Naive thymus-derived CD8-positive, alpha-beta T cell (primary cell): ENCODE measurements at regions not wholly inside any gene's neighbourhood (a gene's known extent, or its start where the extent isn't known, plus 50 kb on each side); places are given as distances from the start of the nearest gene placed in this dataset.
"Not testable (repeated sequence)": the region's sequence is repeated elsewhere in the genome, so short reads cannot be mapped to it uniquely, and the experiment has no call there.

ENCODE experiments used
- ATAC-seq, 2 donors: fragments of 150-1000 bp; cut with Tn5 transposase in 1 of 2; sonication (Bioruptor Pico), chemical (Tn5 transposase) in 1 of 2; 1 replicate in 1 of 2; 2 replicates in 1 of 2; pipeline ENCODE4 v1.10.0; 2021; ENCODE audit warnings: mild to moderate bottlenecking in 2 of 2, moderate library complexity in 2 of 2
- POLR2A ChIA-PET: fragments of 350-600 bp; sonication (Branson Sonifier 250); formaldehyde crosslinking; loops from one replicate; lab custom pipeline; 2021; ENCODE audit warnings: antibody characterized with exemption; lab: Charles Lee
- DNase-seq, 10 donors: peaks; one replicate each; pipeline versions ENCODE4 v3.0.0 to v3.0.0-alpha.2; 2020 to 2022
- H3K27ac Mint-ChIP-seq, 10 donors: one replicate each; pipeline ENCODE4 v1.8.0; 2020 to 2022; ENCODE audit warnings: mild to moderate bottlenecking in 10 of 10, mixed read lengths in 10 of 10, moderate library complexity in 4 of 10, inconsistent platforms in 1 of 10
- H3K27me3 Mint-ChIP-seq, 5 donors: one replicate each; pipeline ENCODE4 v1.8.0; 2021 to 2022; ENCODE audit warnings: mixed read lengths in 5 of 5
- H3K36me3 Mint-ChIP-seq, 3 donors: one replicate each; pipeline ENCODE4 v1.8.0; 2020 to 2022; ENCODE audit warnings: mixed read lengths in 3 of 3, mild to moderate bottlenecking in 2 of 3, inconsistent platforms in 1 of 3
- H3K4me1 Mint-ChIP-seq, 4 donors: one replicate each; pipeline ENCODE4 v1.8.0; 2021 to 2022; ENCODE audit warnings: mixed read lengths in 4 of 4
- H3K4me3 Mint-ChIP-seq, 10 donors: one replicate each; pipeline ENCODE4 v1.8.0; 2020 to 2022; ENCODE audit warnings: mild to moderate bottlenecking in 10 of 10, mixed read lengths in 10 of 10, moderate library complexity in 6 of 10, inconsistent platforms in 1 of 10
- H3K9me3 Mint-ChIP-seq, 9 donors: one replicate each; pipeline ENCODE4 v1.8.0; 2020 to 2022; ENCODE audit warnings: mixed read lengths in 9 of 9, mild to moderate bottlenecking in 3 of 9, inconsistent platforms in 1 of 9, moderate library complexity in 1 of 9

DNA sequence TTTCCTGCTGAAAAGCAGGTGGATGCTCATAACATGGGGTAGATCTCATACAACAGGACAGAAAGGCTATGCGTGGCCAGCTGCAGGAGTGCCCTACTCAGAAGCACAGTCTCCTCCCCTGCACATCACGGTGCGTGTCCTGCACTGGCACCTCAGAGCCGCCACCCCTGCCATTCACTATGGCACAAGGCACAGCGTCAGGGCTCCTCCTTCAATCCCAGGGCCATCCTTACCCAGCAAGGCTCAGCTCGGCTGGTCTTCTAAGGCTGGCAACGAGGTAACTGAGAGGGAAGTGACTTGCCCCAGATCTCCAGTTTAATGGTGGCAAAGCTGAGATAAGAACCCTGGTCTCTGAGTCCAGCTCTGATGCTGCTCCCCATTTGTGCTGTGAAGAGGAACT is 97.1 kb downstream of the CPN2 start:
- POLR2A ChIA-PET: no interaction called here
- peak overlapping the region in 3 of 10 donors; percentile 11 to 83 (median 66) for H3K27ac Mint-ChIP-seq
- H3K27me3 Mint-ChIP-seq: peaks cover 0 to 2% (median 0%) of the 10 kb centered on the region in 5 donors

DNA sequence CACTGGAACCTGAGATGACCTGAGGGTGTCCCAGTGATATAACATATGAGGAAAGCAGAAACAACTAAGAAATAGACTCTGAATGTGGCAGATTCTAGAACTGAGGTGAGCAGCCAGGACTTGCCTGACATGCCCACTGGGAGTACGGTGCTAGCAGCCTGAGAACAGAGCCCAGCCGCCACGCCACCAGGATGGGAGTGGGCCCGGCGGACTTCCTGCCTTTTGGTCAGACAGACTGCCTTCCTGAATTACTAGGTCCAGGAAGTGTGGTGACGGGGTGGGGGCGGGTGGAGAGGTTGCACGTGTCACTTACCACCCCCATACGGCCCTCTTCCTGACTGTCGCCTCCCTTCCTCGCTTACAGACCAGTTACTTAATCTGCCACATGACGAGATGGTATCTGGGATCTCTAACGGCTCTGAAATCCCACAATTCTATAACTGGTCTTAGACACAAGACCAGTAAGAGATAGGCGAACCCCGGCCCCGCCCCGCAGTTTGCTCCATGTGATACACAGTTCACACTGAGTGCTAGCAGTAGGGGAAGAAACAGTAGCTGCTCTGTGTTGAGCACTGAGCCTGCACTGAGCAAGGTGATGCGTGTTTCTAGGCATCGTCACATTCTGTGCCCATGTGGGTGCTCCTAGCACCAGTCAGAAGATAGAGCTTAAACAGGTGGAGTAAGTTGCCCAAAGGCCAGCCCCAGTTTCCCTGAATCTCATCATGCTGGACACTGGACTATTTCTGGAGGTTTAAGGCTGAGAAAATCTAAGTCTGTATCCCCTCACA is 95.7 kb downstream of the CPN2 start:
- Mint-ChIP-seq H3K27me3 (no peaks in the 10 kb centered on the region), H3K4me1 (peaks cover 13 to 25% (median 22%) of the 10 kb centered on the region in 4 donors), H3K36me3 (peaks cover 0 to 3% (median 0%) of the 10 kb centered on the region in 3 donors), H3K9me3 (peaks cover 0 to 9% (median 2%) of the 10 kb centered on the region in 9 donors), H3K27ac (peak overlapping the region; percentile 77 to 94 (median 89)), H3K4me3 (peak overlapping the region; percentile 68 to 87 (median 82))
- peak in 7 of 10 donors; percentile 13 to 36 (median 25) for DNase-seq
- POLR2A ChIA-PET: no interaction called here
- peak; percentile 89 to 91 for ATAC-seq

More for the DNA sequence above, 97.1 kb downstream of the CPN2 start:
- Mint-ChIP-seq H3K4me1 (peaks cover 13 to 25% (median 22%) of the 10 kb centered on the region in 4 donors), H3K4me3 (peak overlapping the region in 2 of 10 donors; percentile 11 to 12), H3K9me3 (peaks cover 0 to 9% (median 2%) of the 10 kb centered on the region in 9 donors), H3K36me3 (peaks cover 0 to 3% (median 0%) of the 10 kb centered on the region in 3 donors)
- ATAC-seq (no peak), DNase-seq (no peak)

GRCh38 chr3:194256040-194256945 is 94.8 kb downstream of the CPN2 start:
- ATAC-seq: no peak
- Mint-ChIP-seq H3K36me3 (peaks cover 0 to 3% (median 0%) of the 10 kb centered on the region in 3 donors), H3K4me3 (peak overlapping the region in 7 of 10 donors; percentile 20 to 87 (median 79)), H3K9me3 (peaks cover 0 to 9% (median 2%) of the 10 kb centered on the region in 9 donors), H3K27ac (peak overlapping the region; percentile 31 to 94 (median 86)), H3K27me3 (no peaks in the 10 kb centered on the region), H3K4me1 (peaks cover 13 to 25% (median 22%) of the 10 kb centered on the region in 4 donors)
- POLR2A ChIA-PET: no interaction called here
- DNase-seq: no peak

- H3K27me3 Mint-ChIP-seq: no peaks in the 10 kb centered on the region
- no peak for DNase-seq
- H3K4me1 Mint-ChIP-seq: peaks cover 13 to 25% (median 22%) of the 10 kb centered on the region in 4 donors
- no peak overlapping the region for H3K4me3 Mint-ChIP-seq
- POLR2A ChIA-PET: no interaction called here
- no peak for ATAC-seq
- peaks cover 0 to 3% (median 0%) of the 10 kb centered on the region in 3 donors for H3K36me3 Mint-ChIP-seq
- peaks cover 0 to 9% (median 2%) of the 10 kb centered on the region in 9 donors for H3K9me3 Mint-ChIP-seq
- peak overlapping the region in 2 of 10 donors; percentile 27 to 34 for H3K27ac Mint-ChIP-seq
These were observed 93.9 kb downstream of the CPN2 start for GRCh38 chr3:194257151-194257621.

DNA sequence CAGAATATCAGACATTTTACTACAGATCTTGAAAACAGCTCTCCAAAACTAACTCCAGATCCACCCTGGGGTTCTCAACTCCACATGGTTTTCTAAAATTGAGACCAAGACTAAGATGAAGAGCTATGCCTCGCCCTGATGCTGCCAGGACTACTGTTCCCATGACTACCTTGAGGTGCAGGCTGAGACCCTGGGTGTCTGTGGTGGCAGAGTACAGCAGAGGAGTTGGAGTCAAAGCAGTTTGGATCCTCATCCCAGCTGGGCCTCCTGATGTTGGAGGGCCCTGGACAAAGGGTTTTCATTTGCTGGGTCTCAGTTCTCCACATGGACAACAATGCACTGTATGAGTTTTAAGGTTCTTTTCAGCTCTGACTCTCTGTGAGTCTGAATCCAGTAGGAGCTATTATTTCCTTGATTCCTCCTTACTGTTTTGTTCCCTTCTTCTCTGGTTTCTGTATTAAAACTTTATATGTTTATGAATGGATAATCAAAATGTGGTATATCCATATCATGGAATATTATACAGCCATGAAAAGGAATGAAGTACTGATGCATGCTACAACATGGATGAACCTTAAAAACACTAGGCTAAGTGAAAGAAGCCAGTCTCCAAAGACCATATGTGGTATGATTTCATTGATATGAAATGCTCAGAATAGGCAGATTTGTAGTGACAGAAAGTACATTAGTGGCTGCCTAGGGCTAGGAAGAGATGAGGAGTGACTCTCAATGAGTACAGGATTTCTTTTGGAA is 93.0 kb downstream of the CPN2 start:
- Mint-ChIP-seq H3K36me3 (peaks cover 0 to 3% (median 0%) of the 10 kb centered on the region in 3 donors), H3K27ac (no peak overlapping the region), H3K9me3 (peaks cover 0 to 9% (median 2%) of the 10 kb centered on the region in 9 donors), H3K27me3 (no peaks in the 10 kb centered on the region), H3K4me1 (peaks cover 7 to 25% (median 22%) of the 10 kb centered on the region in 4 donors), H3K4me3 (no peak overlapping the region)
- POLR2A ChIA-PET: no interaction called here
- ATAC-seq: no peak
- DNase-seq: no peak

DNA sequence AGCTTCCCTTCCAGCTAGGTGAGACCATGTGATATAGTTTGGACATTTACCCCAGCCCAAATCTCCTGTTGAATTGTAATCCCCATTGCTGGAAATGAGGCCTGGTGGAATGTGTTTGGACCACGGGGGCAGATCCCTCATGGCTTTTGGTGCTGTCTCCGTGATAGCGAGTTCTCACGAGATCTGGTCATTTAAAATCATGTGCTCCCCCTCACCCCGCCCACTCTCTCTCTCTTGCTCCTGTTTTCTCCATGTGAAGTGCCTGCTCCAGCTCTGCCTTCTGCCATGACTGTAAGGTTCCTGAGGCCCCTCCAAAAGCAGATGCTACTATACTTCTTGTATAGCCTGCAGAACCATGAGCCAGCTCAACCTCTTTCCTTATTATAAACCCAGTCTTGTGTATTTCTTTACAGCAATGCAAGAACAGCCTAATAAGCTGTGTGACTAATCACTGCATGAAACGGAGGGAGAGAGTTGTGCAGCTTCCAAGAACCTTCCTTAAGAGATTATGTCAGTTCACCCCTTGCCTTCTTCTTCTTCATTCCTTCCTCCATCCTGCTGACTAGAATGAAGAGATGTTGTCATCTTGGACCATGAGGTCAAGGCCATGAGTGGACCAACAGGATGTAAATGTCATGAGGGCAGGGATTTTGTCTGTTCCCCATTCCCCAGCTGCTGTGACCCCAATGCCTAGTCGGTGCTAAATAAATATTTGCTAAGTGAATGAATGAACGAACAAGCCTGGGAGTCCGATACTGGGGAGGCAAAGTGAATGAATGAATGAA is 91.0 kb downstream of the CPN2 start:
- POLR2A ChIA-PET: no interaction called here
- DNase-seq: no peak
- Mint-ChIP-seq H3K9me3 (peaks cover 0 to 9% (median 2%) of the 10 kb centered on the region in 9 donors), H3K27me3 (no peaks in the 10 kb centered on the region), H3K4me1 (peaks cover 4 to 17% (median 10%) of the 10 kb centered on the region in 4 donors), H3K27ac (no peak overlapping the region), H3K36me3 (peaks cover 0 to 3% (median 0%) of the 10 kb centered on the region in 3 donors), H3K4me3 (no peak overlapping the region)
- ATAC-seq: no peak

- ATAC-seq (no peak), DNase-seq (no peak)
- H3K27me3 Mint-ChIP-seq: peaks cover 0 to 9% (median under 1%) of the 10 kb centered on the region in 5 donors
- no peak overlapping the region for H3K4me3 Mint-ChIP-seq
- peaks cover 0 to 9% (median 2%) of the 10 kb centered on the region in 9 donors for H3K9me3 Mint-ChIP-seq
- POLR2A ChIA-PET: no interaction called here
- H3K27ac Mint-ChIP-seq: no peak overlapping the region
- H3K4me1 Mint-ChIP-seq: peaks cover 2 to 9% (median 6%) of the 10 kb centered on the region in 4 donors
- peaks cover 0 to 3% (median 0%) of the 10 kb centered on the region in 3 donors for H3K36me3 Mint-ChIP-seq
These were observed 89.5 kb downstream of the CPN2 start for GRCh38 chr3:194261581-194262063.

GRCh38 chr3:194262176-194262924 is 88.8 kb downstream of the CPN2 start:
- Mint-ChIP-seq H3K9me3 (peaks cover 0 to 9% (median 2%) of the 10 kb centered on the region in 9 donors), H3K4me3 (no peak overlapping the region), H3K27me3 (peaks cover 0 to 9% (median 4%) of the 10 kb centered on the region in 5 donors), H3K4me1 (peaks cover 2 to 9% (median 4%) of the 10 kb centered on the region in 4 donors), H3K27ac (peak overlapping the region in 1 of 10 donors; percentile 27), H3K36me3 (peaks cover 0 to 3% (median 0%) of the 10 kb centered on the region in 3 donors)
- POLR2A ChIA-PET: no interaction called here
- no peak for DNase-seq
- no peak for ATAC-seq

DNA sequence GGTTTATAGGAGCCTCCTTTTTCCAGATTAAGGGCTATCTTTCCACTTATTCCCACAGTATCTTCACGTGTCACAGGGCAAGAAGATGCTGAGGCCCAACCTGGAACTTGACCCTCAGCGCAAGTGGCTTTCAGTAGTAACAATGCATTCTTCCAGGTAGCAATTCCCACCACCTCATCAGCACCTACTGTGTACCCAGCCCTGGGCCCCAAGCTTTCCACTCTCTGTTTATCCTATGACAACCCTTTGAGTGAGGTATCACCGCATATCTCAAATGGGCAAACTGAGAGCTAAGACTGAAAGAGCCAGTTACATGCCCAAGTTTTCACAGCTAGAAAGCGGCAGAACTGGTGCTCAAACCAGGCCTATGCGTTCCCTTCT is 88.2 kb downstream of the CPN2 start:
- Mint-ChIP-seq H3K27ac (peak overlapping the region in 1 of 10 donors; percentile 7), H3K36me3 (peaks cover 0 to 3% (median 0%) of the 10 kb centered on the region in 3 donors), H3K9me3 (peaks cover 0 to 7% (median 0%) of the 10 kb centered on the region in 9 donors), H3K4me1 (peaks cover 2 to 9% (median 4%) of the 10 kb centered on the region in 4 donors), H3K27me3 (peaks cover 0 to 9% (median 6%) of the 10 kb centered on the region in 5 donors), H3K4me3 (no peak overlapping the region)
- ATAC-seq (no peak), DNase-seq (no peak)
- POLR2A ChIA-PET: no interaction called here

DNA sequence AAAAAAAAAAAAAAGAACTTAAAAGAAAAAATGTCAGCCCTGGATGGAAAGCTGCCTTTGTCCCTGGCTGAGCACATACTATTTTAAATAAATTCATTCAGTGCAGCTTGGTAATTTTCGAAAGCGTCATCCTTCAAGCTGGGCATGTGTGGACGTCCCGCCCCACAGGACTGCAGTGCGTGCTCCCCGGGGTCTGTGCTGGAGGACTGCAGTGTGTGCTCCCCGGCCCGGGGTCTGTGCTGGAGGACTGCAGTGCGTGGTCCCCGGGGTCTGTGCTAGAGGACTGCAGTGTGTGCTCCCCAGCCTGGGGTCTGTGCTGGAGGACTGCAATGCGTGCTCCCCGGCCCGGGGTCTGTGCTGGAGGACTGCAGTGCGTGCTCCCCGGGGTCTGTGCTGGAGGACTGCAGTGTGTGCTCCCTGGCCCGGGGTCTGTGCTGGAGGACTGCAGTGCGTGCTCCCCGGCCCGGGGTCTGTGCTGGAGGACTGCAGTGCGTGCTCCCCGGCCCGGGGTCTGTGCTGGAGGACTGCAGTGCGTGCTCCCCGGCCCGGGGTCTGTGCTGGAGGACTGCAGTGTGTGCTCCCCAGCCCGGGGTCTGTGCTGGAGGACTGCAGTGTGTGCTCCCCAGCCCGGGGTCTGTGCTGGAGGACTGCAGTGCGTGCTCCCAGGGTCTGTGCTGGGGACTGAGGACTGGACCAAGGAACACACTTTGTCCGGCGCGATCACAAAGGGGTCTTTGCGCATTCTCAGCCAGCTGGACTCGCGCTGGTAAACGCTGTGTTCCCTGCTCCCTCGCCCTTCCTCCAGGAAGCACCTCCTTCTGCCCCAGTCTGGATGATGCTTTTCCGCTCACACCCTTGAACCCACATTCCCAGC is 86.3 kb downstream of the CPN2 start:
- POLR2A ChIA-PET, H3K27ac Mint-ChIP-seq, H3K4me3 Mint-ChIP-seq, H3K36me3 Mint-ChIP-seq, H3K9me3 Mint-ChIP-seq, ATAC-seq: not testable (repeated sequence)
- Mint-ChIP-seq H3K27me3 (peaks cover 0 to 12% (median 9%) of the 10 kb centered on the region in 5 donors), H3K4me1 (peaks cover 3 to 10% (median 6%) of the 10 kb centered on the region in 4 donors)
- DNase-seq: peak in 1 of 10 donors; percentile 6
